Left ventricle myocardium inferior (tissue), 1 donor: ENCODE measurements at regions not wholly inside any gene's neighbourhood (a gene's known extent, or its start where the extent isn't known, plus 50 kb on each side); places are given as distances from the start of the nearest gene placed in this dataset.
"Not testable (repeated sequence)": the region's sequence is repeated elsewhere in the genome, so short reads cannot be mapped to it uniquely, and the experiment has no call there.

Experiments
- DNase-seq: peaks from one replicate; pipeline ENCODE4 v3.0.0-alpha.2; 2020
- H3K27ac ChIP-seq: fragments of 200-600 bp; replicated peaks from 2 replicates; pipeline ENCODE4 v1.8.0; 2021
- H3K27me3 ChIP-seq: fragments of 200-600 bp; 2 replicates; pipeline ENCODE4 v1.8.0; 2021; ENCODE audit warnings: low read depth
- H3K36me3 ChIP-seq: fragments of 200-600 bp; 2 replicates; pipeline ENCODE4 v1.8.0; 2021
- H3K4me1 ChIP-seq: fragments of 200-600 bp; 2 replicates; pipeline ENCODE4 v1.8.0; 2021
- H3K4me3 ChIP-seq: fragments of 200-600 bp; 2 replicates; pipeline ENCODE4 v1.8.0; 2021; ENCODE audit warnings: mild to moderate bottlenecking, moderate library complexity
- H3K9me3 ChIP-seq: fragments of 200-600 bp; replicated peaks from 2 replicates; pipeline ENCODE4 v1.8.0; 2021
- intact Hi-C: fragments of 100-400 bp; cut with micrococcal nuclease; formaldehyde crosslinking; loops from one replicate; pipeline ENCODE4 v1.11.0; 2022
- TF ChIP-seq, protein P1 (sequence below): fragments of 200-600 bp; IDR thresholded peaks from 2 replicates; pipeline ENCODE4 v1.8.0; 2021; ENCODE audit warnings: antibody characterized with exemption, mild to moderate bottlenecking, borderline replicate concordance
- donor health status: DM: no; HTN: yes; CAD: no; lungs with severe emphysema.

DNA sequence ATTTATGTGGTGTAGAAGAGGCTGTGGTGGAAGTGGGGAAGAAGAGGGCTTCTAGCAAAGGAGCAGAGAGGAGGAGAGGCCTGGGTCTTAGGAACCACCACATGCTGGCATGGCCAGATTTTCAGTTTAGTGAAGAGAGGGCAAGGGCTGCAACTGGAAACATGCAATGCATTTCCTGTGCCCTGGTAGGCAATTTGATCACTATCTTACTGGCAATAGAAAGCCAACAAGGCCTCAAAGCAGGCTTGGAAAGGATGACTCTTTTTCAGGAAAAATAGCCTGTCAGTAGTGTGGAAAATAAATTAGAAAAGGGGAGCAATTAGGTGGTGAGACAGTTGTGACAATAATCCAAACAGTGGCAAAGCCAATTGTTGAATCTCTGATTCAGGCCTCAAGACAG, 501.9 kb upstream of the ZFP42 start:
- intact Hi-C loops = no loop called here
- TF ChIP-seq, protein P1, sequence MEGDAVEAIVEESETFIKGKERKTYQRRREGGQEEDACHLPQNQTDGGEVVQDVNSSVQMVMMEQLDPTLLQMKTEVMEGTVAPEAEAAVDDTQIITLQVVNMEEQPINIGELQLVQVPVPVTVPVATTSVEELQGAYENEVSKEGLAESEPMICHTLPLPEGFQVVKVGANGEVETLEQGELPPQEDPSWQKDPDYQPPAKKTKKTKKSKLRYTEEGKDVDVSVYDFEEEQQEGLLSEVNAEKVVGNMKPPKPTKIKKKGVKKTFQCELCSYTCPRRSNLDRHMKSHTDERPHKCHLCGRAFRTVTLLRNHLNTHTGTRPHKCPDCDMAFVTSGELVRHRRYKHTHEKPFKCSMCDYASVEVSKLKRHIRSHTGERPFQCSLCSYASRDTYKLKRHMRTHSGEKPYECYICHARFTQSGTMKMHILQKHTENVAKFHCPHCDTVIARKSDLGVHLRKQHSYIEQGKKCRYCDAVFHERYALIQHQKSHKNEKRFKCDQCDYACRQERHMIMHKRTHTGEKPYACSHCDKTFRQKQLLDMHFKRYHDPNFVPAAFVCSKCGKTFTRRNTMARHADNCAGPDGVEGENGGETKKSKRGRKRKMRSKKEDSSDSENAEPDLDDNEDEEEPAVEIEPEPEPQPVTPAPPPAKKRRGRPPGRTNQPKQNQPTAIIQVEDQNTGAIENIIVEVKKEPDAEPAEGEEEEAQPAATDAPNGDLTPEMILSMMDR = no peak

DNA sequence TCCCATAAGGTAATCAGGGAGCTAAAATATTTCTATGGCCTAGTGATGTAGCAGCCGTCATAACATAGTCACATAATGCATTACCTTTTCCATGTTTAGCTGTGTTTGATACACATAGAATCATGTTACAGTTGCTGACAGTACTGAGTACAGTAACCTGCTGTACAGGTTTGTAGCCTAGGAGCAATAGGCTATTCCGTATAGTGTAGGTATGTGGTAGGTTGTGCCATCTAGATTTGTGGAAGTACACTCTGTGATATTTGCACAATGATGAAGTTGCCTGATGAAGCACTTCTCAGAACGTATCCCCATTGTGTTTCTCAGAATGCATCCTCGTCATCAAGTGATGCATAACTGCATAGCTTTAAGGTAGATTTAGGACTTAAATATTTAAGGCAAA, 495.6 kb upstream of the ZFP42 start:
- Histone ChIP-seq H3K4me3 (no peak overlapping the region), H3K27me3 (no peaks in the 10 kb centered on the region), H3K27ac (no peak overlapping the region), H3K9me3 (no peaks in the 10 kb centered on the region), H3K4me1 (no peaks in the 10 kb centered on the region), H3K36me3 (no peaks in the 10 kb centered on the region)
- TF ChIP-seq, protein P1 = no peak
- intact Hi-C loops = no loop called here
- no peak for DNase-seq

More for the DNA sequence above, 501.9 kb upstream of the ZFP42 start:
- Histone ChIP-seq H3K27ac (no peak overlapping the region), H3K36me3 (no peaks in the 10 kb centered on the region), H3K9me3 (peaks cover 3% of the 10 kb centered on the region), H3K27me3 (no peaks in the 10 kb centered on the region), H3K4me3 (no peak overlapping the region), H3K4me1 (no peaks in the 10 kb centered on the region)
- DNase-seq = no peak

DNA sequence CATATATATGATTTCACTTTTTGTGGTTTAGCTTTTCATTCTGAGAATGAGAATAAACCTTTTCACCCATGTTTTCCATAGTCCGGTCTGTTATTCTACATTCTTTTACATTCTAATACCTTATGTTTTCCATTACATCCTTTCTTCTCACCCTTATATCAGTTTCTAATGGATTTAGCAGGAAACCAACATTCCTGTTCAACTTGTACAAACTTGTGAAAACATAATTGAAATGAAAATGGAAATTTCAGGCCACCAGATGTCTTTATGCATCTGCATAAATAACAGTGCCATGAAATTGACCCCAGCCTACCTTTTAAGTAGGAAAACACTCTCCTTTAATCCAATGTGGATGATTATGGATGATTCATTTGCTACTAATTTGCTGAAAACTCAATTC, 494.8 kb upstream of the ZFP42 start:
- TF ChIP-seq, protein P1 = no peak
- H3K4me3 ChIP-seq = no peak overlapping the region
- no peak overlapping the region for H3K27ac ChIP-seq
- intact Hi-C loops = no loop called here
- no peaks in the 10 kb centered on the region for H3K4me1 ChIP-seq
- H3K9me3 ChIP-seq = no peaks in the 10 kb centered on the region
- H3K36me3 ChIP-seq = no peaks in the 10 kb centered on the region
- DNase-seq = no peak
- no peaks in the 10 kb centered on the region for H3K27me3 ChIP-seq

DNA sequence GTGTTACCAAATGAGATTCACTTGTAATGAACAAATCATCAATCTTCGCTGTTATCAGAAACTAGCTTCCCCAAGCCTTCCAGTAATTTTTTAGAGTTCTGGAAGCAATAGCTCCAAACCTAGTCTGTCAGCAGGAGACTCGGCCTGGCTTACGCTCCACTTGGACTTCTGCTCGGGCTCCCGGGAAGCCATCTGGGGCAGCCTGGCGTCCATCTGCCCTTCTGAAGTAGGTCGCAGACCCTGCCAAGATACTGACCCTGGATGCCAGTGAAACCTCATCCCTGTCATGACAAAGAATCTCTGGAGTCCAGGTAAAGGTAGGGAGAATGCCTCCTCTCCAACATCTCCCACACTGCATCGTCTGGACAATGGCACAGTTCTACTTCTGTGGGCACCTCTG, 493.8 kb upstream of the ZFP42 start:
- Histone ChIP-seq H3K36me3 (no peaks in the 10 kb centered on the region), H3K9me3 (no peaks in the 10 kb centered on the region), H3K27ac (no peak overlapping the region), H3K4me1 (no peaks in the 10 kb centered on the region), H3K27me3 (no peaks in the 10 kb centered on the region), H3K4me3 (no peak overlapping the region)
- intact Hi-C loops = no loop called here
- DNase-seq = no peak
- TF ChIP-seq, protein P1 = no peak

DNA sequence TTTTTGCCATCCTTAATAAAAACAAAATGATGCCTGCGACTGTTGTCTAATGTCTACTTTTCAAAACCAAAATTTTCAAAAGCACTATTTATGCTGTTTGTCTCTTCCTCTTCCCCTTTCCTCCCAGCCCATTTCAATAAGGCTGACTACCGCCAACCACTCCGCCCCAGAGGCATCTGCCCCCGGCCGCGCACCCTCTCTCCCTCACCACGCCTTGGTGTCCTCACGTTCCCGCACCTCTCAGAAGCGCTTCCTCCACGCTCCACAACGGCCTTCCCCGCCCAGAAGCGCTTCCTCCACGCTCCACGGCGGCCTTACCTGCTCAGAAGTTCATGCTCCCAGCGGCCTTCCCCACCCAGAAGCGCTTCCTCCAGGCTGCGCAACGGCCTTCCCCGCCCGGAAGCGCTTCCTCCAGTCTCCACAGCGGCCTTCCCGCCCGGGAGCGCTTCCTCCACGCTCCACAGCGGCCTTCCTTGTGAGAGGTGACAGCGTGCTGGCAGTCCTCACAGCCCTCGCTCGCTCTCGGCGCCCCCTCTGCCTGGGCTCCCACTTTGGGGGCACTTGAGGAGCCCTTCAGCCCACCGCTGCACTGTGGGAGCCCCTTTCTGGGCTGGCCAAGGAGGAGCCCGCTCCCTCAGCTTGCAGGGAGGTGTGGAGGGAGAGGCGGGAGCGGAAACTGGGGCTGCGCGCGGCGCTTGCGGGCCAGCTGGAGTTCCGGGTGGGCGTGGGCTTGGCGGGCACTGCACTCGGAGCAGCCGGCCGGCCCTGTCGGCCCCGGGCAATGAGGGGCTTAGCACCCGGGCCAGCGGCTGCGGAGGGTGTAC, 490.4 kb upstream of the ZFP42 start:
- no peak for DNase-seq
- no peaks in the 10 kb centered on the region for H3K4me1 ChIP-seq
- no peak overlapping the region for H3K27ac ChIP-seq
- TF ChIP-seq, protein P1 = no peak
- no peaks in the 10 kb centered on the region for H3K36me3 ChIP-seq
- intact Hi-C loops = no loop called here
- no peaks in the 10 kb centered on the region for H3K27me3 ChIP-seq
- no peak overlapping the region for H3K4me3 ChIP-seq
- H3K9me3 ChIP-seq = no peaks in the 10 kb centered on the region

DNA sequence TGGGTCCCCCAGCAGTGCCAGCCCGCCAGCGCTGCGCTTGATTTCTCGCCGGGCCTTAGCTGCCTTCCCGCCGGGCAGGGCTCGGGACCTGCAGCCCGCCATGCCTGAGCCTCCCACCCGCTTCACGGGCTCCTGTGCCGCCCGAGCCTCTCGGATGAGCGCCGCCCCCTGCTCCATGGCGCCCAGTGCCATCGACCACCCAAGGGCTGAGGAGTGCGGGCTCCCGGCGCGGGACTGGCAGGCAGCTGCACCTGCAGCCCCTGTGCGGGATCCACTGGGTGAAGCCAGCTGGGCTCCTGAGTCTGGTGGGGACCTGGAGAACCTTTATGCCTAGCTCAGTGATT, 489.8 kb upstream of the ZFP42 start:
- H3K9me3 ChIP-seq, H3K27ac ChIP-seq, H3K27me3 ChIP-seq, intact Hi-C loops, H3K4me3 ChIP-seq, H3K36me3 ChIP-seq, H3K4me1 ChIP-seq, DNase-seq: not testable (repeated sequence)
